ENCODE measurements at regions not wholly inside any gene's neighbourhood (a gene's known extent, or its start where the extent isn't known, plus 50 kb on each side); places are given as distances from the start of the nearest gene placed in this dataset.

GRCh38 chr2:122515731-122516290, 760.4 kb downstream of the TSN start:
- 67% methylated on average over 1 of the region's 5 CpGs for WGBS (ENCODE audit: insufficient coverage)
- Mint-ChIP-seq H3K9me3 (ENCODE audit: insufficient read depth) (no peaks in the 10 kb centered on the region), H3K27me3 (no peaks in the 10 kb centered on the region), H3K4me3 (no peak overlapping the region), H3K27ac (no peak overlapping the region), H3K4me1 (no peaks in the 10 kb centered on the region)
- no peaks in the 10 kb centered on the region for H3K79me2 ChIP-seq (ENCODE audit: control insufficient read depth, insufficient read depth, low read length)
- intact Hi-C loops (cut with micrococcal nuclease) = no loop called here
- H3K27me3 ChIP-seq (replicated peaks in 1 of 4; ENCODE audit: control extremely low read depth in 1 of 4, control insufficient read depth in 3 of 4, insufficient read depth in 4 of 4, low read length in 3 of 4) = no peaks in the 10 kb centered on the region
- ATAC-seq (ENCODE audit: low read depth) (no peak), DNase-seq (no peak)
- TF ChIP-seq EZH2 (IDR thresholded peaks at IDR 0.05; ENCODE audit: borderline replicate concordance, insufficient read depth, low read depth, low read length, poor library complexity, severe bottlenecking) (no peak), CTCF (IDR thresholded peaks at IDR 0.05) (no peak)
- no peaks in the 10 kb centered on the region for H4K20me1 ChIP-seq (ENCODE audit: control insufficient read depth, insufficient read depth, low read length, poor library complexity, severe bottlenecking)
- H3K4me3 ChIP-seq (ENCODE audit: control extremely low read depth in 1 of 5, extremely low read depth in 1 of 5, insufficient read depth in 1 of 5, low read depth in 2 of 5, low read length in 4 of 5) = no peak overlapping the region
- no peaks in the 10 kb centered on the region for H3K9me3 ChIP-seq (ENCODE audit: control extremely low read depth in 1 of 3, control insufficient read depth in 2 of 3, insufficient read depth in 1 of 3, low read length in 2 of 3)
- no peak overlapping the region for H3K4me2 ChIP-seq (replicated peaks; ENCODE audit: low read depth, low read length, poor library complexity, severe bottlenecking)
- H3K4me1 ChIP-seq (ENCODE audit: control insufficient read depth in 2 of 2, insufficient read depth in 2 of 2, low read length in 2 of 2) = no peaks in the 10 kb centered on the region
- ChIA-PET CTCF (no interaction called here), POLR2A (no interaction called here)
- H3K27ac ChIP-seq (ENCODE audit: low read length in 2 of 2) = no peak overlapping the region
- no peaks in the 10 kb centered on the region for H3K36me3 ChIP-seq (replicated peaks in 1 of 2; ENCODE audit: control extremely low read depth in 1 of 2, control insufficient read depth in 1 of 2, extremely low read depth in 1 of 2, insufficient read depth in 2 of 2, low read length in 1 of 2)
- no peak overlapping the region for H2AFZ ChIP-seq (ENCODE audit: insufficient read depth, low read depth, low read length, poor library complexity, severe bottlenecking)
- H3K9ac ChIP-seq (ENCODE audit: low read length) = no peak overlapping the region

- H4K20me1 ChIP-seq (ENCODE audit: control insufficient read depth, insufficient read depth, low read length, poor library complexity, severe bottlenecking) = no peaks in the 10 kb centered on the region
- DNase-seq (no peak), ATAC-seq (ENCODE audit: low read depth) (no peak)
- no peaks in the 10 kb centered on the region for H3K79me2 ChIP-seq (ENCODE audit: control insufficient read depth, insufficient read depth, low read length)
- no peak overlapping the region for H3K4me2 ChIP-seq (replicated peaks; ENCODE audit: low read depth, low read length, poor library complexity, severe bottlenecking)
- ChIA-PET CTCF (no interaction called here), POLR2A (no interaction called here)
- no peaks in the 10 kb centered on the region for H3K9me3 Mint-ChIP-seq (ENCODE audit: insufficient read depth)
- WGBS (ENCODE audit: insufficient coverage) = no CpG with 5 or more reads among the region's 2 CpGs
- H3K27me3 Mint-ChIP-seq = no peaks in the 10 kb centered on the region
- no peak overlapping the region for H2AFZ ChIP-seq (ENCODE audit: insufficient read depth, low read depth, low read length, poor library complexity, severe bottlenecking)
- no peak overlapping the region for H3K9ac ChIP-seq (ENCODE audit: low read length)
- TF ChIP-seq CTCF (IDR thresholded peaks at IDR 0.05) (no peak), EZH2 (IDR thresholded peaks at IDR 0.05; ENCODE audit: borderline replicate concordance, insufficient read depth, low read depth, low read length, poor library complexity, severe bottlenecking) (no peak)
- no peak overlapping the region for H3K4me3 Mint-ChIP-seq
- intact Hi-C loops (cut with micrococcal nuclease) = no loop called here
- H3K27ac ChIP-seq (ENCODE audit: low read length in 2 of 2) = no peak overlapping the region
- no peaks in the 10 kb centered on the region for H3K4me1 ChIP-seq (ENCODE audit: control insufficient read depth in 2 of 2, insufficient read depth in 2 of 2, low read length in 2 of 2)
- H3K27me3 ChIP-seq (replicated peaks in 1 of 4; ENCODE audit: control extremely low read depth in 1 of 4, control insufficient read depth in 3 of 4, insufficient read depth in 4 of 4, low read length in 3 of 4) = no peaks in the 10 kb centered on the region
- H3K36me3 ChIP-seq (replicated peaks in 1 of 2; ENCODE audit: control extremely low read depth in 1 of 2, control insufficient read depth in 1 of 2, extremely low read depth in 1 of 2, insufficient read depth in 2 of 2, low read length in 1 of 2) = no peaks in the 10 kb centered on the region
- H3K9me3 ChIP-seq (ENCODE audit: control extremely low read depth in 1 of 3, control insufficient read depth in 2 of 3, insufficient read depth in 1 of 3, low read length in 2 of 3) = no peaks in the 10 kb centered on the region
- H3K4me1 Mint-ChIP-seq = no peaks in the 10 kb centered on the region
- H3K27ac Mint-ChIP-seq = no peak overlapping the region
- H3K4me3 ChIP-seq (ENCODE audit: control extremely low read depth in 1 of 5, extremely low read depth in 1 of 5, insufficient read depth in 1 of 5, low read depth in 2 of 5, low read length in 4 of 5) = no peak overlapping the region
Measured at GRCh38 chr2:122516775-122517174, 761.3 kb downstream of the TSN start.
